Prostate gland (tissue), 2 donors: ENCODE measurements at regions not wholly inside any gene's neighbourhood (a gene's known extent, or its start where the extent isn't known, plus 50 kb on each side); places are given as distances from the start of the nearest gene placed in this dataset.

Experiments
- DNase-seq: peaks from one replicate; pipeline ENCODE4 v3.0.0-alpha.2; 2019; ENCODE audit warnings: low spot score
- H3K27ac ChIP-seq, 2 donors: fragments of 200-600 bp; sonication (generic); 2 replicates each; pipeline ENCODE4 v1.5.1; 2017 to 2019
- H3K27me3 ChIP-seq: fragments of 200-600 bp; sonication (generic); replicated peaks from 2 replicates; pipeline ENCODE4 v1.5.1; 2019; ENCODE audit not compliant: insufficient read depth
- H3K36me3 ChIP-seq, 2 donors: fragments of 200-600 bp; sonication (generic); 1 replicate in 1 of 2; 2 replicates in 1 of 2; pipeline versions ENCODE4 v1.5.1 to v1.8.1; 2017 to 2019
- H3K4me1 ChIP-seq: fragments of 200-600 bp; sonication (generic); replicated peaks from 2 replicates; pipeline ENCODE4 v1.5.1; 2019
- H3K4me3 ChIP-seq, 2 donors: fragments of 200-600 bp; sonication (generic); 2 replicates each; pipeline ENCODE4 v1.5.1; 2017 to 2019
- H3K9me3 ChIP-seq: fragments of 200-600 bp; sonication (generic); 2 replicates; pipeline ENCODE4 v1.5.1; 2017
- POLR2A ChIP-seq: fragments of 450-650 bp; IDR thresholded peaks from one replicate; pipeline ENCODE4 v1.6.1; 2016; ENCODE audit warnings: antibody characterized with exemption, mild to moderate bottlenecking
- POLR2AphosphoS5 ChIP-seq: sonication (generic); formaldehyde crosslinking; IDR thresholded peaks from one replicate; pipeline ENCODE4 v1.6.1; 2017; ENCODE audit warnings: antibody characterized with exemption
- WGBS: methylation state at CpG from one replicate; pipeline ENCODE4 v1.1.5; 2018; 5-methylcytosine and 5-hydroxymethylcytosine counted together
- intact Hi-C: fragments of 100-400 bp; cut with DNase I; formaldehyde crosslinking; loops from one replicate; pipeline ENCODE4 v1.14.2; 2022
- TF ChIP-seq, protein P1 (sequence below), 4 experiments: fragments of 200-600 bp in 2 of 4; fragments of 450-650 bp in 2 of 4; sonication (generic) in 2 of 4; IDR thresholded peaks; 1 replicate in 3 of 4; 2 replicates in 1 of 4; pipeline ENCODE4 v1.5.1; 2016 to 2019; ENCODE audit warnings: antibody characterized with exemption in 4 of 4, mild to moderate bottlenecking in 2 of 4, moderate library complexity in 2 of 4

DNA sequence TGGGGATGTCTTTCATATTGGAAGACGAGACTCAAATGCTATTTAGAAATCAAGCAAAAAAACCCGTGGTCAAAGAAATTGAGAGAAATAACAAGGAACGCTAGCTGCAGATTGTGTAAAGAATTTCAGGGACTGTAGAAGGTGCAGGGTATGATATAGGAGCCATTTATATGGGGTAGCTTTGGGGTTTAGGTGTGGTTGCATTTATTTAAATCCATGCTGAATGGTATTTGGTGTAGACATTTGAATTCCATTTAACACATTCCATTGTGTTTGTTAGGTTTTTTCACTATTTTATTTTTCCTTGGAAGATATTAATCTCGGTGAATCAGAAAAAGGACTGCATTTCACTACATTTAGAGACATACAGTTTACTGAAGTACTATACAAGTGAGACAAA, 341.0 kb upstream of the GALNTL6 start:
- Histone ChIP-seq H3K27ac (no peak overlapping the region), H3K27me3 (no peaks in the 10 kb centered on the region), H3K4me1 (no peaks in the 10 kb centered on the region), H3K36me3 (no peaks in the 10 kb centered on the region), H3K4me3 (no peak overlapping the region), H3K9me3 (no peaks in the 10 kb centered on the region)
- WGBS, result 90% methylated on average over 4 of the region's 4 CpGs
- no peak for DNase-seq
- TF ChIP-seq POLR2A (no peak), POLR2AphosphoS5 (no peak)
- TF ChIP-seq, protein P1, sequence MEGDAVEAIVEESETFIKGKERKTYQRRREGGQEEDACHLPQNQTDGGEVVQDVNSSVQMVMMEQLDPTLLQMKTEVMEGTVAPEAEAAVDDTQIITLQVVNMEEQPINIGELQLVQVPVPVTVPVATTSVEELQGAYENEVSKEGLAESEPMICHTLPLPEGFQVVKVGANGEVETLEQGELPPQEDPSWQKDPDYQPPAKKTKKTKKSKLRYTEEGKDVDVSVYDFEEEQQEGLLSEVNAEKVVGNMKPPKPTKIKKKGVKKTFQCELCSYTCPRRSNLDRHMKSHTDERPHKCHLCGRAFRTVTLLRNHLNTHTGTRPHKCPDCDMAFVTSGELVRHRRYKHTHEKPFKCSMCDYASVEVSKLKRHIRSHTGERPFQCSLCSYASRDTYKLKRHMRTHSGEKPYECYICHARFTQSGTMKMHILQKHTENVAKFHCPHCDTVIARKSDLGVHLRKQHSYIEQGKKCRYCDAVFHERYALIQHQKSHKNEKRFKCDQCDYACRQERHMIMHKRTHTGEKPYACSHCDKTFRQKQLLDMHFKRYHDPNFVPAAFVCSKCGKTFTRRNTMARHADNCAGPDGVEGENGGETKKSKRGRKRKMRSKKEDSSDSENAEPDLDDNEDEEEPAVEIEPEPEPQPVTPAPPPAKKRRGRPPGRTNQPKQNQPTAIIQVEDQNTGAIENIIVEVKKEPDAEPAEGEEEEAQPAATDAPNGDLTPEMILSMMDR (IDR thresholded peaks at IDR 0.05), result no peak
- intact Hi-C loops, result no loop called here

DNA sequence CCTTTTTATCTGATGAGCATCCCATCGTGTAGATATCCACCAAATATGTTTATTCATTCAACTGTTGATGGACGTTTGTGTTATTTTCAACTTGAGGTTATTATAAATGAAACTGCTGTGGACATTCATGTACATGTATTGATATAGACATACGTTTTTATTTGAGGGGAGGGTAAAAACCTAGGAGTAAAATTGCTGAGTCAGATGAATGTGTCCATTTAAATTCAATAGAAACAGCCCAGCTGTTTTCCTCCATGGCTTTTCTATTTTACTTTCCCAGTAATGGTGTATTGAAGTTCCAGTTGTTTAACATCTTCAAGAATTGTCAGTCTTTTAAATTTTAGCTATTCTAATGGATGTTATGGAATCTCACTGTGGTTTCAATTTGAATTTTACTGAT, 348.7 kb upstream of the GALNTL6 start:
- Histone ChIP-seq H3K4me3 (no peak overlapping the region), H3K27ac (no peak overlapping the region), H3K27me3 (no peaks in the 10 kb centered on the region), H3K4me1 (no peaks in the 10 kb centered on the region), H3K36me3 (no peaks in the 10 kb centered on the region), H3K9me3 (no peaks in the 10 kb centered on the region)
- 46% methylated on average over 3 of the region's 3 CpGs for WGBS
- intact Hi-C loops, result no loop called here
- TF ChIP-seq, protein P1 (IDR thresholded peaks at IDR 0.05), result no peak
- TF ChIP-seq POLR2A (no peak), POLR2AphosphoS5 (no peak)
- no peak for DNase-seq

DNA sequence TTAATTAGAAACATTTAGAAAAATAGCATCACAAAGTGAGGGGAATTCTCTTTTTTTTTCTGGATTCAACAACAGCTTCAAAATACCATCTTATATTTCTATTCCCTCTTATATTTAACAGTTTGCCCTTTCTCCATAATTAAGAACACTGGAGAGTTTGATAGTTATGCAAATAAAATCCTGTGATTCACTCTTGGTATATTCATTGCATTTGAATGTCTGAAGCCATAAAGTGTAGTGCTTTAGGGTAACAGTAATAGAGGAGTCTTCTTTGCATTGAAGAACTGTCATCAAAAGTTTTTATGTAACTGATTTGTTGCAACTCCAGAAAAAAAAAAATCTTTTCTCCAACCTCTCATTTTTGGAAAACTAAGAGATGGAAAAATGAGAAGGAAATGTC, 352.0 kb upstream of the GALNTL6 start:
- no peaks in the 10 kb centered on the region for H3K36me3 ChIP-seq
- intact Hi-C loops, result no loop called here
- no peaks in the 10 kb centered on the region for H3K9me3 ChIP-seq
- no peak overlapping the region for H3K27ac ChIP-seq
- H3K27me3 ChIP-seq, result no peaks in the 10 kb centered on the region
- TF ChIP-seq POLR2A (no peak), POLR2AphosphoS5 (no peak)
- TF ChIP-seq, protein P1 (IDR thresholded peaks at IDR 0.05), result no peak
- no peaks in the 10 kb centered on the region for H3K4me1 ChIP-seq
- H3K4me3 ChIP-seq, result no peak overlapping the region
- no peak for DNase-seq

DNA sequence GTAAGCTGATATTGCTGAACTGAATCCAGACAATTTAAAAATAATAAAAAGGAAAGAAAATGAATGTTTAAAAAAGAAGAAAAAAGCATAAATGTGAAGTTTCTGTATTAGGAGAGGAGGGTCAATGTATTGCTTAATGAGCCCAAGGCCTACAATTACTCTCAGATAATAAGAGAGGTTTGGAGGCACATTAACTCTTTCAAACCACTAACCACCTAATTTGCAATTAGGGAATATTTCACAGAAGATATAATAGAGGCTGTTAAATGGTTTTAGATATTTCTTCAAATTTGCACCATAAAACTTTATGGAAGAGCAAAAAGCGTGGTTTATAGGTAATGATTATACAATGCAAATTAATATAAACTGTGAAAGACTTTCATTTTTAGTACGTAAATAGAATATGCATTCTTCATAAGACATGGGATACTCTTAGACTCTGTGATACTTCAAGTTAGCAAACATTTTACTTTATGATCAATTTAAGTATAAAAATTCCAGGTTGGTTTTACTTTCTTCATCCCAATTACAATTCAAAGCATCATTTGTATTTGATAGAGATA, 364.2 kb upstream of the GALNTL6 start:
- DNase-seq, result no peak
- H3K36me3 ChIP-seq, result no peaks in the 10 kb centered on the region
- WGBS, result 72% methylated on average over 2 of the region's 2 CpGs
- no peaks in the 10 kb centered on the region for H3K4me1 ChIP-seq
- intact Hi-C loops, result no loop called here
- no peak for TF ChIP-seq POLR2AphosphoS5
- TF ChIP-seq, protein P1 (IDR thresholded peaks at IDR 0.05), result no peak
- no peak for TF ChIP-seq POLR2A
- H3K27ac ChIP-seq, result no peak overlapping the region
- H3K9me3 ChIP-seq, result no peaks in the 10 kb centered on the region
- no peak overlapping the region for H3K4me3 ChIP-seq
- no peaks in the 10 kb centered on the region for H3K27me3 ChIP-seq

DNA sequence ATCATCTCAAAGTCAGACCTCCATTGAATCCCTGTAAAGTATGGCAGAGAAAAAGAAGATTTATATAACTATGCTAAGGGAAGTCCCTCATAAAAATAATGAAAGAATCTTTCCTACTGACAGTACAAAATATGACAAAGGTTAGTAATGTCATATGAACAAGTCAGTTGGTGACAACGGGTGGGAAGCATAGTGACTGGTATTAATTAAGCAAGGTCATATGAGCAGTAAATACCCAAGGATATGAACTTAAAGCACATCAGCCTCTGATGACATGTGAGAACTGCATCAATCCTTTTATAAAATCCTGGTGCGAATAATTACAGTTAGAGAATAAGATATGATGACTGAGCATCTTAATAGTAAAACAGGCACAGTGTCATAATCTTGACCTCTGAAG, 364.8 kb upstream of the GALNTL6 start:
- WGBS, result 88% methylated on average over 2 of the region's 2 CpGs
- intact Hi-C loops, result no loop called here
- Histone ChIP-seq H3K27ac (no peak overlapping the region), H3K9me3 (no peaks in the 10 kb centered on the region), H3K4me1 (no peaks in the 10 kb centered on the region), H3K36me3 (no peaks in the 10 kb centered on the region), H3K4me3 (no peak overlapping the region), H3K27me3 (no peaks in the 10 kb centered on the region)
- no peak for TF ChIP-seq POLR2A
- no peak for TF ChIP-seq POLR2AphosphoS5
- TF ChIP-seq, protein P1 (IDR thresholded peaks at IDR 0.05), result no peak
- DNase-seq, result no peak
